Endothelial cell of umbilical vein (primary cell): ENCODE measurements at regions not wholly inside any gene's neighbourhood (a gene's known extent, or its start where the extent isn't known, plus 50 kb on each side); places are given as distances from the start of the nearest gene placed in this dataset.

Experiments used
- CTCF ChIP-seq, 2 donors: IDR thresholded peaks; 1 replicate in 1 of 2; 2 replicates in 1 of 2; pipeline ENCODE4 v1.5.1; 2011; ENCODE audit warnings: low read length in 2 of 2, mild to moderate bottlenecking in 2 of 2, moderate library complexity in 2 of 2, control low read depth in 1 of 2, inconsistent platforms in 1 of 2, low read depth in 1 of 2; ENCODE audit not compliant: insufficient read depth in 1 of 2; ENCODE audit errors: extremely low read depth in 1 of 2
- EZH2 ChIP-seq: IDR thresholded peaks from 2 replicates; pipeline ENCODE4 v1.6.1; 2012; ENCODE audit warnings: borderline replicate concordance, low read depth, mild to moderate bottlenecking, moderate library complexity, low read length, inconsistent platforms; ENCODE audit not compliant: severe bottlenecking

GRCh38 chr16:26752166-26752565 lies 314.6 kb upstream of the C16orf82 start:
- TF ChIP-seq CTCF (IDR thresholded peaks at IDR 0.05; ENCODE audit: extremely low read depth in 1 of 2, insufficient read depth in 1 of 2, low read depth in 1 of 2, low read length in 2 of 2) = no peak
- TF ChIP-seq EZH2 = no peak
